K562 (cell line): ENCODE measurements at regions not wholly inside any gene's neighbourhood (a gene's known extent, or its start where the extent isn't known, plus 50 kb on each side); places are given as distances from the start of the nearest gene placed in this dataset.

ENCODE experiments used
- ATAC-seq: fragments of 200-7000 bp; cut with Tn5 transposase; 3 replicates; pipeline ENCODE4 v1.9.1; 2020; ENCODE audit warnings: moderate library complexity
- BruUV-seq: library from RNA; stranded (reverse); fragments of 400-500 nt; replicated peaks from 2 replicates; lab custom pipeline; 2021; lab: Mats Ljungman, UMichigan
- CTCF ChIA-PET: fragments of 300-600 bp; formaldehyde crosslinking; extraction: SDS; loops from one replicate; lab custom pipeline; 2021; ENCODE audit warnings: low intra/inter-chr PET ratio; lab: Yijun Ruan, JAX
- POLR2A ChIA-PET: fragments of 300-600, 350-650 bp; sonication (Branson Sonifier 250); formaldehyde crosslinking; extraction: SDS; loops from one replicate; lab custom pipeline; 2021; ENCODE audit warnings: antibody characterized with exemption, inconsistent platforms; lab: Yijun Ruan, JAX
- DNase-seq, 4 experiments: peaks; one replicate each; pipeline versions ENCODE4 v3.0.0 to v3.0.0-alpha.2; 2011 to 2018; ENCODE audit warnings: low spot score in 3 of 4, mixed read lengths in 3 of 4; ENCODE audit errors: extremely low read depth in 1 of 4
- FAIRE-seq: peaks from 2 replicates; lab custom pipeline; 2011; peaks lifted over from hg19 to GRCh38; lab: Jason Lieb, UNC
- H2AFZ ChIP-seq: 2 replicates; pipeline ENCODE4 v1.6.0; 2011; ENCODE audit warnings: low read depth, low read length, control low read depth, inconsistent platforms
- H3K27ac ChIP-seq: fragments of 200-600 bp; 3 replicates; pipeline ENCODE4 v1.8.0; 2011; ENCODE audit warnings: low read depth, mild to moderate bottlenecking, control low read depth, inconsistent platforms, low read length, moderate library complexity, mixed read lengths; ENCODE audit errors: extremely low read depth
- H3K27me3 ChIP-seq, 2 experiments: fragments of 300-600 bp in 1 of 2; 2 replicates in 1 of 2; 3 replicates in 1 of 2; pipeline versions ENCODE4 v1.6.0 to v1.8.0; 2011; ENCODE audit warnings: inconsistent platforms in 2 of 2, low read length in 2 of 2, mild to moderate bottlenecking in 1 of 2, mixed read lengths in 1 of 2, moderate library complexity in 1 of 2; ENCODE audit not compliant: control insufficient read depth in 2 of 2, insufficient read depth in 2 of 2
- H3K36me3 ChIP-seq: fragments of 300-600 bp; 3 replicates; pipeline ENCODE4 v1.8.0; 2011; ENCODE audit warnings: mild to moderate bottlenecking, low read length, inconsistent platforms; ENCODE audit not compliant: control insufficient read depth, insufficient read depth
- H3K4me1 ChIP-seq, 2 experiments: fragments of 200-600 bp in 1 of 2; replicated peaks in 1 of 2; 2 replicates in 1 of 2; 3 replicates in 1 of 2; pipeline versions ENCODE4 v1.5.1 to v1.8.0; 2011; ENCODE audit warnings: inconsistent platforms in 2 of 2, low read length in 2 of 2, mild to moderate bottlenecking in 1 of 2, mixed read lengths in 1 of 2, moderate library complexity in 1 of 2; ENCODE audit not compliant: control insufficient read depth in 2 of 2, insufficient read depth in 2 of 2
- H3K4me2 ChIP-seq: 2 replicates; pipeline ENCODE4 v1.6.1; 2011; ENCODE audit warnings: low read length, control low read depth, inconsistent platforms, mixed read lengths; ENCODE audit not compliant: insufficient read depth
- H3K4me3 ChIP-seq: fragments of 200-600 bp; sonication (generic), shearing (Covaris generic); 2 replicates; pipeline ENCODE4 v1.5.1; 2016; ENCODE audit warnings: control low read depth, inconsistent platforms
- H3K79me2 ChIP-seq: fragments of 200-600 bp; 3 replicates; pipeline ENCODE4 v1.8.0; 2011; ENCODE audit warnings: low read length, inconsistent platforms; ENCODE audit not compliant: control insufficient read depth, insufficient read depth
- H3K9ac ChIP-seq, 2 experiments: 2 replicates each; pipeline versions ENCODE4 v1.6.0 to v1.6.1; 2011; ENCODE audit warnings: low read depth in 2 of 2, low read length in 2 of 2, control low read depth in 1 of 2, inconsistent platforms in 1 of 2, mild to moderate bottlenecking in 1 of 2, mixed read lengths in 1 of 2; ENCODE audit not compliant: insufficient read depth in 1 of 2
- H3K9me1 ChIP-seq: one replicate; pipeline ENCODE4 v1.6.0; 2011; ENCODE audit warnings: inconsistent platforms, mild to moderate bottlenecking, low read length, moderate library complexity; ENCODE audit not compliant: control insufficient read depth, insufficient read depth
- H3K9me3 ChIP-seq: replicated peaks from 2 replicates; pipeline ENCODE4 v1.5.1; 2011; ENCODE audit warnings: low read depth, low read length, inconsistent platforms; ENCODE audit not compliant: control insufficient read depth, insufficient read depth
- H4K20me1 ChIP-seq: replicated peaks from 2 replicates; pipeline ENCODE4 v1.6.1; 2011; ENCODE audit warnings: low read length, inconsistent platforms, mixed read lengths; ENCODE audit not compliant: control insufficient read depth, insufficient read depth
- CEBPB ChIP-seq: fragments of 450-650 bp; IDR thresholded peaks from 2 replicates; pipeline ENCODE4 v1.6.1; 2016; ENCODE audit warnings: missing genetic modification characterization, missing compliant biosample characterization
- DIDO1 ChIP-seq: fragments of 450-650 bp; IDR thresholded peaks from 2 replicates; pipeline ENCODE4 v1.6.1; 2016; ENCODE audit warnings: low read depth, missing biosample characterization, missing genetic modification characterization
- HEY1 ChIP-seq: fragments of 250-450 bp; sonication (Bioruptor Pico); IDR thresholded peaks from 2 replicates; pipeline ENCODE4 v1.5.0; 2020; ENCODE audit warnings: mild to moderate bottlenecking, moderate library complexity, borderline replicate concordance
- IRF1 ChIP-seq: sonication (generic); formaldehyde crosslinking; IDR thresholded peaks from 2 replicates; pipeline ENCODE4 v1.8.0; 2022; ENCODE audit warnings: missing genetic modification reagents, mild to moderate bottlenecking, borderline replicate concordance
- POLR2AphosphoS5 ChIP-seq: IDR thresholded peaks from 2 replicates; pipeline ENCODE4 v1.6.1; 2011; ENCODE audit warnings: mild to moderate bottlenecking, low read depth, low read length, moderate library complexity; ENCODE audit not compliant: control insufficient read depth, insufficient read depth
- PTBP1 ChIP-seq: fragments of 200-400 bp; formaldehyde crosslinking; IDR thresholded peaks from 2 replicates; pipeline ENCODE4 v1.6.1; 2017; ENCODE audit warnings: low read depth, low read length
- RBM25 ChIP-seq: fragments of 200-400 bp; formaldehyde crosslinking; IDR thresholded peaks from 2 replicates; pipeline ENCODE4 v1.6.1; 2018; ENCODE audit warnings: low read length, low read depth, moderate library complexity; ENCODE audit not compliant: severe bottlenecking
- SIX5 ChIP-seq, 2 experiments: IDR thresholded peaks; 2 replicates each; pipeline ENCODE4 v1.6.1; 2011; ENCODE audit warnings: low read length in 2 of 2, borderline replicate concordance in 1 of 2, low read depth in 1 of 2, mild to moderate bottlenecking in 1 of 2, moderate library complexity in 1 of 2; ENCODE audit not compliant: insufficient read depth in 1 of 2
- SMC3 ChIP-seq: conservative IDR thresholded peaks from 2 replicates; pipeline ENCODE4 v1.6.1; 2011; ENCODE audit warnings: low read depth, low read length, improper control_type of control experiment; ENCODE audit not compliant: insufficient read depth
- TEAD1 ChIP-seq, 2 experiments: fragments of 450-650 bp in 1 of 2; sonication (generic) in 1 of 2; formaldehyde crosslinking; IDR thresholded peaks; 2 replicates each; pipeline versions ENCODE4 v1.4.0 to v1.8.0; 2020 to 2022; ENCODE audit warnings: mild to moderate bottlenecking in 2 of 2, missing genetic modification reagents in 1 of 2
- THRAP3 ChIP-seq: fragments of 450-650 bp; IDR thresholded peaks from 2 replicates; pipeline ENCODE4 v1.6.1; 2016; ENCODE audit warnings: mild to moderate bottlenecking, inconsistent platforms, borderline replicate concordance
- TRIM24 ChIP-seq, 2 experiments: fragments of 450-650 bp; IDR thresholded peaks; 2 replicates each; pipeline ENCODE4 v1.6.1; 2016
- ZNF12 ChIP-seq: sonication (generic); formaldehyde crosslinking; IDR thresholded peaks from 2 replicates; pipeline ENCODE4 v1.4.0; 2020; ENCODE audit warnings: mild to moderate bottlenecking, missing genetic modification reagents
- ZNF212 ChIP-seq: fragments of 450-650 bp; formaldehyde crosslinking; IDR thresholded peaks from 2 replicates; pipeline ENCODE4 v1.4.0; 2020; ENCODE audit warnings: mild to moderate bottlenecking
- ZNF436 ChIP-seq: fragments of 250-450, 450-650 bp; sonication (Bioruptor Pico); formaldehyde crosslinking; IDR thresholded peaks from 2 replicates; pipeline ENCODE4 v1.7.0; 2020; ENCODE audit warnings: mild to moderate bottlenecking
- ZNF518B ChIP-seq: fragments of 250-450 bp; sonication (Bioruptor Pico); IDR thresholded peaks from 2 replicates; pipeline ENCODE4 v1.5.0; 2021; ENCODE audit warnings: mild to moderate bottlenecking, moderate library complexity
- WGBS: fragments of 100-300 bp; shearing (Covaris generic); methylation state at CpG from one replicate; pipeline ENCODE4 v1.1.6; 2016; ENCODE audit warnings: low coverage, mixed read lengths; ENCODE audit not compliant: insufficient coverage; ENCODE audit errors: missing lambda C conversion rate; 5-methylcytosine and 5-hydroxymethylcytosine counted together
- in situ Hi-C: fragments of 300-500 bp; cut with MboI; formaldehyde crosslinking; loops from 4 replicates; pipeline ENCODE4 v1.15.0; 2018; ENCODE audit warnings: inconsistent platforms, mixed read lengths
- intact Hi-C: fragments of 100-400 bp; cut with micrococcal nuclease; formaldehyde crosslinking; loops from 2 replicates; pipeline ENCODE4 v1.14.2; 2022

GRCh38 chr22:22818861-22819855, 68.5 kb upstream of the IGLL5 start:
- H3K36me3 ChIP-seq: no peaks in the 10 kb centered on the region
- H3K4me1 ChIP-seq: no peaks in the 10 kb centered on the region
- under 1% methylated on average over 12 of the region's 12 CpGs for WGBS
- no TSS peak for BruUV-seq
- ChIA-PET CTCF (interaction anchor here (0.7 kb wide), 1 partner anchor 126 kb away, joined by 3 read pairs; no protein-coding TSS in a partner anchor), POLR2A (interaction anchor here (0.6 to 3.2 kb wide), 16 partner anchors 9 to 319 kb away, joined by 3 to 26 read pairs (median 4); no protein-coding TSS in a partner anchor)
- no peak overlapping the region for H2AFZ ChIP-seq
- DNase-seq (no peak), ATAC-seq (peak; percentile 9), FAIRE-seq (no peak)
- H3K9ac ChIP-seq: peak overlapping the region in 1 of 2 experiments; percentile 2; a peak in 1 of 4 replicates
- no peak overlapping the region for H3K4me3 ChIP-seq
- no peaks in the 10 kb centered on the region for H3K9me3 ChIP-seq
- intact Hi-C loops: no loop called here
- H3K4me2 ChIP-seq: no peak overlapping the region
- no peak overlapping the region for H3K27ac ChIP-seq
- H3K79me2 ChIP-seq: no peaks in the 10 kb centered on the region
- peaks cover 15 to 54% of the 10 kb centered on the region in 2 experiments; a peak in 4 of 5 replicates for H3K27me3 ChIP-seq
- peaks cover 69% of the 10 kb centered on the region for H4K20me1 ChIP-seq
- peaks cover 4% of the 10 kb centered on the region for H3K9me1 ChIP-seq
- in situ Hi-C loops: no loop called here
- TF ChIP-seq THRAP3: no peak
- no peak for TF ChIP-seq IRF1 (CRISPR knock-in tag)
- TF ChIP-seq DIDO1 (tag): no peak
- TF ChIP-seq CEBPB (tag): no peak
- no peak for TF ChIP-seq SIX5 (IDR thresholded peaks at IDR 0.05; ENCODE audit: borderline replicate concordance in 1 of 2, insufficient read depth in 1 of 2, low read depth in 1 of 2, low read length in 2 of 2)
- TF ChIP-seq ZNF436 (CRISPR knock-in tag): no peak
- no peak for TF ChIP-seq ZNF212 (CRISPR knock-in tag)
- no peak for TF ChIP-seq HEY1 (CRISPR knock-in tag)
- TF ChIP-seq TRIM24 (IDR thresholded peaks at IDR 0.05): no peak
- no peak for TF ChIP-seq ZNF518B
- TF ChIP-seq PTBP1: no peak
- no peak for TF ChIP-seq POLR2AphosphoS5
- TF ChIP-seq RBM25: no peak
- no peak for TF ChIP-seq TEAD1 (CRISPR knock-in tag; IDR thresholded peaks at IDR 0.05)
- no peak for TF ChIP-seq ZNF12 (CRISPR knock-in tag)
- TF ChIP-seq SMC3: no peak
